Left lung (tissue), 4 donors: ENCODE measurements at regions not wholly inside any gene's neighbourhood (a gene's known extent, or its start where the extent isn't known, plus 50 kb on each side); places are given as distances from the start of the nearest gene placed in this dataset.

Experiments
- ATAC-seq: fragments of 200-7000 bp; cut with Tn5 transposase; one replicate; pipeline ENCODE4 v1.9.1; 2020; ENCODE audit warnings: moderate library complexity
- DNase-seq, 4 donors: peaks; one replicate each; pipeline ENCODE4 v3.0.0-alpha.2; 2013 to 2020
- H3K27ac ChIP-seq, 2 donors: fragments of 200-600 bp; sonication (generic) in 1 of 2; one replicate each; pipeline versions ENCODE4 v1.5.0 to v1.8.0; 2020 to 2021
- H3K27me3 ChIP-seq, 2 donors: fragments of 200-600 bp; sonication (generic) in 1 of 2; one replicate each; pipeline versions ENCODE4 v1.5.0 to v1.8.0; 2020 to 2021
- H3K36me3 ChIP-seq, 2 donors: fragments of 200-600 bp; sonication (generic) in 1 of 2; one replicate each; pipeline versions ENCODE4 v1.5.0 to v1.8.0; 2020 to 2021
- H3K4me1 ChIP-seq, 2 donors: fragments of 200-600 bp; one replicate each; pipeline ENCODE4 v1.8.0; 2021
- H3K4me3 ChIP-seq, 2 donors: fragments of 200-600 bp; sonication (generic) in 1 of 2; one replicate each; pipeline versions ENCODE4 v1.5.0 to v1.8.0; 2020 to 2021; ENCODE audit warnings: mild to moderate bottlenecking in 1 of 2
- H3K9me3 ChIP-seq, 2 donors: fragments of 200-600 bp; sonication (generic) in 1 of 2; one replicate each; pipeline versions ENCODE4 v1.5.0 to v1.8.0; 2020 to 2021
- intact Hi-C, 2 donors: fragments of 100-400 bp; cut with DNase I; formaldehyde crosslinking; loops; one replicate each; pipeline versions ENCODE4 v1.11.2 to v1.14.2; 2022
- TF ChIP-seq, protein P1 (sequence below), 2 donors: fragments of 200-600 bp; sonication (generic) in 1 of 2; IDR thresholded peaks; one replicate each; pipeline versions ENCODE4 v1.5.0 to v1.8.0; 2021; ENCODE audit warnings: antibody characterized with exemption in 2 of 2
- donor health status: DM: no; HTN: yes; CAD: no.
- donor health status: DM: no; HTN: no; CAD: no.

DNA sequence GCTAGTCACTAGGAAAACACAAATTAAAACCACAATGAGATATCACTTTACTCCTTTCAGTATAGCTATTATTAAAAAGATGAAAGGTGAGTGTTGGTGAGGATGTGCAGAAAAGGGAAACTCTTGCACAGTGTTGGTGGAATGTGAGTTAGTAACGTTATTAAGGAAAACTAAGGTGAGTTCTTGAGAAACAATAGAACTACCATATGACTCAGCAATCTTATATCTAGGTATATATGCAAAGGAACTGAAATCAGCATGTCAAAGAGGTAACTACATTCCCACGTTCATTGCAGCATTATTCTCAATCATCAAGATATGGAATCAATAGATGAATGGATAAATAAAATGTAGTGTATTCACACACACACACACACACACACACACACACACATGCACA lies 117.3 kb upstream of the HNMT start:
- TF ChIP-seq, protein P1, sequence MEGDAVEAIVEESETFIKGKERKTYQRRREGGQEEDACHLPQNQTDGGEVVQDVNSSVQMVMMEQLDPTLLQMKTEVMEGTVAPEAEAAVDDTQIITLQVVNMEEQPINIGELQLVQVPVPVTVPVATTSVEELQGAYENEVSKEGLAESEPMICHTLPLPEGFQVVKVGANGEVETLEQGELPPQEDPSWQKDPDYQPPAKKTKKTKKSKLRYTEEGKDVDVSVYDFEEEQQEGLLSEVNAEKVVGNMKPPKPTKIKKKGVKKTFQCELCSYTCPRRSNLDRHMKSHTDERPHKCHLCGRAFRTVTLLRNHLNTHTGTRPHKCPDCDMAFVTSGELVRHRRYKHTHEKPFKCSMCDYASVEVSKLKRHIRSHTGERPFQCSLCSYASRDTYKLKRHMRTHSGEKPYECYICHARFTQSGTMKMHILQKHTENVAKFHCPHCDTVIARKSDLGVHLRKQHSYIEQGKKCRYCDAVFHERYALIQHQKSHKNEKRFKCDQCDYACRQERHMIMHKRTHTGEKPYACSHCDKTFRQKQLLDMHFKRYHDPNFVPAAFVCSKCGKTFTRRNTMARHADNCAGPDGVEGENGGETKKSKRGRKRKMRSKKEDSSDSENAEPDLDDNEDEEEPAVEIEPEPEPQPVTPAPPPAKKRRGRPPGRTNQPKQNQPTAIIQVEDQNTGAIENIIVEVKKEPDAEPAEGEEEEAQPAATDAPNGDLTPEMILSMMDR (IDR thresholded peaks at IDR 0.05), result no peak

DNA sequence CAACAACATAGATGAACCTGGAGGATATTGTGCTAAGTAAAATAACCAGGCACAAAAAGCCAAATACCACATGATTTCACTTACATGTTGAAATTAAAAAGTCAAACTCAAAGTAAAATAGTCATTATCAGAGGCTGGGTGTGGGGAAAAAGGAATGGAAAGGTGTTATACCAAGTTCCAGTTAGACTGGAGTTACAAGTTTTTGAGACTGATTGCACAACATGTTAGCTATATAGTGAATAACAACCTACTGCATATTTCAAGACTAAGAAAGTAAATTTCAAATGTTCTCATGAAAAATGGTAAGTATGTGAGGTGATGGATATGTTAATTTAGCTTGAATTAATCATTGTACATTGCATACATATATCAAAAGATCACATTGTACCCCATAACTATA lies 116.8 kb upstream of the HNMT start:
- TF ChIP-seq, protein P1 (IDR thresholded peaks at IDR 0.05), result no peak

More for the DNA sequence above, 117.3 kb upstream of the HNMT start:
- no peak overlapping the region for H3K27ac ChIP-seq
- intact Hi-C loops, result loop anchor here in 1 of 2 donors (10.0 kb wide), 1 partner anchor 372 kb away; no protein-coding TSS in a partner anchor
- no peak for DNase-seq
- no peak for ATAC-seq
- H3K27me3 ChIP-seq, result no peaks in the 10 kb centered on the region
- H3K4me1 ChIP-seq, result no peaks in the 10 kb centered on the region
- H3K36me3 ChIP-seq, result no peaks in the 10 kb centered on the region
- no peaks in the 10 kb centered on the region for H3K9me3 ChIP-seq
- no peak overlapping the region for H3K4me3 ChIP-seq

DNA sequence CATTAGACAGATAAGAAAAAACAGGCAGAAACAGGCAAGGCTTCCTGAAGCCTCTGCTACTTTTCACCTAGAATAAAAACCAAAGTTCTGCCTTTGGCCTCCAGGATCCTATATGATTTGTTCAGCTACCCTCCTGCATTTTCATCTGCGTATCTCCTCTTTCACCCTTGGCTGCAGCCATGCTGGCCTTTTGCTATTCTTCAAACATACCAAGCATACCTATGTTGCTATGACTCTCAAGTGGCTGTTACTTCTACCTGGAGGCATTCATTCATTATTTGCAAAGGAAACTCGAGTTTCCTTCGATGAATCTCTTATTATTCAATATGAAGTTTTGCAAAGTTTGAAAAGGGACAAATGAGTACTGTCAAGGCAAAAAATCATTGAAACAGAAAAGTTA lies 106.4 kb upstream of the HNMT start:
- H3K4me1 ChIP-seq, result no peaks in the 10 kb centered on the region
- TF ChIP-seq, protein P1 (IDR thresholded peaks at IDR 0.05), result no peak
- H3K36me3 ChIP-seq, result no peaks in the 10 kb centered on the region
- DNase-seq, result peak in 1 of 4 donors; percentile 23
- no peaks in the 10 kb centered on the region for H3K9me3 ChIP-seq
- H3K4me3 ChIP-seq, result no peak overlapping the region
- intact Hi-C loops, result no loop called here
- H3K27ac ChIP-seq, result no peak overlapping the region
- H3K27me3 ChIP-seq, result no peaks in the 10 kb centered on the region
- peak; percentile 92 for ATAC-seq

More for the DNA sequence above, 116.8 kb upstream of the HNMT start:
- H3K9me3 ChIP-seq, result no peaks in the 10 kb centered on the region
- no peak overlapping the region for H3K27ac ChIP-seq
- ATAC-seq (peak; percentile 74), DNase-seq (peak in 1 of 4 donors; percentile 71)
- intact Hi-C loops, result loop anchor here in 1 of 2 donors (10.0 kb wide), 1 partner anchor 373 kb away; no protein-coding TSS in a partner anchor
- H3K36me3 ChIP-seq, result no peaks in the 10 kb centered on the region
- H3K4me1 ChIP-seq, result no peaks in the 10 kb centered on the region
- no peak overlapping the region for H3K4me3 ChIP-seq
- H3K27me3 ChIP-seq, result no peaks in the 10 kb centered on the region

DNA sequence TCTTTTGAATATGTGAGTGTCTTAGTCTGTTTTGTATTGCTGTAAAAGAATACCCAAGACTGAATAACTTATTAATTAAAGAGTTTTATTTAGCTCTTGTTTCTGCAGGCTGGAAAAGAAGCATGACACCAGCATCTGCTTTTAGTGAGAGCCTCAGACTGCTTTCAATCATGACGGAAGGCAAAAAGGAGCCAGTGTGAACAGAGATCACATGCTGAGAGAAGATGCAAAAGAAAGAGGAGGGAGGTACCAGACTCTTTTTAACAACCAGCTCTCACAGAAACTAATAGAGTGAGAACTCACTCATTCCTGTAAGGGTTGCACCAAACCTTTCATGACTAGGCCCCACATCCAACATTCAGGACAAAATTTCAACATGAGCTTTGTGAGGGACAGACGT lies 101.6 kb upstream of the HNMT start:
- Histone ChIP-seq H3K27me3 (no peaks in the 10 kb centered on the region), H3K4me1 (no peaks in the 10 kb centered on the region), H3K27ac (no peak overlapping the region), H3K36me3 (no peaks in the 10 kb centered on the region), H3K9me3 (no peaks in the 10 kb centered on the region), H3K4me3 (no peak overlapping the region)
- TF ChIP-seq, protein P1 (IDR thresholded peaks at IDR 0.05), result no peak
- no peak for ATAC-seq
- intact Hi-C loops, result no loop called here
- no peak for DNase-seq

DNA sequence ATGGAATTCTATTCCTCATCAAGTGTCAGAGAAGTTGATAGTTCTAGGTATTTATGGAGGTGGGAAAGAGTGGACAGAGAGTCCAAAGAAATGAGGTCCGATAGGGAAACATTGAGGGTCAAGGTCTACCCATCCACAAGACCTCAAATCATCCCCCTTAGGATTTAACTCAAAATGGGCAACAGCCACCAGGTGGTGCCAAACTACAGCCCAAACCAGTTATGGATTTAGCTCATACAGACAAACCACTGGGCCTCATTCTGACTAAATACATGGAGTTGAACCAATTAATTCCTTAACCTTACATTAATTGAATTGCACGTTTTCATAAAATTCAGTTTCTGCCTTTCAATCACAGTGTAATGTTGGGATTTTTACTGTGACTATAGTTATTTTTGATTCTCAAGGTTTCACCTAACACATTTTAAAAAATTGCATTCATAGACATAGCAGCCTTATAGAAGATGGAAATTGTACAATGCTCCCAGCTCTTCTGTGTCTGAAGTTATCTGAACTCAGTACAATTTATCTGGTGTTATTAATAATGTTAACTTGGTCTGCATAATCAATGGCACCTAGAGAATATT lies 98.2 kb upstream of the HNMT start:
- H3K27me3 ChIP-seq, result no peaks in the 10 kb centered on the region
- peak; percentile 81 for ATAC-seq
- TF ChIP-seq, protein P1 (IDR thresholded peaks at IDR 0.05), result peak; percentile 42 to 44

More for the DNA sequence above, 98.2 kb upstream of the HNMT start:
- DNase-seq, result peak in 1 of 4 donors; percentile 52
- H3K4me1 ChIP-seq, result no peaks in the 10 kb centered on the region
- intact Hi-C loops, result no loop called here
- no peak overlapping the region for H3K27ac ChIP-seq
- H3K4me3 ChIP-seq, result no peak overlapping the region
- no peaks in the 10 kb centered on the region for H3K36me3 ChIP-seq
- no peaks in the 10 kb centered on the region for H3K9me3 ChIP-seq
